ENCODE measurements at regions not wholly inside any gene's neighbourhood (a gene's known extent, or its start where the extent isn't known, plus 50 kb on each side); places are given as distances from the start of the nearest gene placed in this dataset.
"Not testable (repeated sequence)": the region's sequence is repeated elsewhere in the genome, so short reads cannot be mapped to it uniquely, and the experiment has no call there.

DNA sequence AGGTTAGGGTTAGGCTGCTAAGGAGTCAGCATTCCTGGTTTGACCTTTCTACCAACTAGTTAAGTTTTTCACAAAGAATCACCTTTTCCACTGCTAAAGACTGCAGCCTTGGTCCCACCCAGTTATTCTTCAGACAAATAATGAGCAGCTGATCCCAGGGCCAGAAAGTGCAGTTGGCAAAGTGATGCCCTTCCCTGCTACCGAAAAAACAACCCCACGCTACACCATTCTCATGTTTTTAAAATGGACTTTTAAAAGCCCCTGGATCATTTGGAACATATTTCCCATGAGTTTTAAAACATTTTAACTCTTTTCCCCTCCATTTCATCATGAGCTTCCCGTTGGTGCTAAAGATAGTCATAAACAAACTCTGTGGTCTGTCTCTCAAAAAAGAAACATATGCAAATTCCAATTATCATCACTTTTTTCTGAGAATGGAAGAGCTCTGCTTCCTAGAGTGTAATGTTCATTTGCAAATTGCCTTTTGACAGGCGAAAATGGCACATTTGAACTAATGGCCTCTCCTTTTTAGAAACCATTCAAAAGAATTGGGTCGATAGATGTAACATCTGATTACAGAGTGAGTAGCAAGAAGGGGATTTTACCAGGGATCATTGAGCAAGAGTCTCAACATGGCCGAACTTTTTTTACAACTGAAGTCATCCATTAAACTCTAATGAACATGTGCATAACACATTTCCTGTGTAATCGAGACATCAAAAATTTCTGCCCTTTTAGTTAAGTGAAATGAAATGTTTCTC is 129.3 kb upstream of the RAP1B start:
- no peak for DNase-seq

DNA sequence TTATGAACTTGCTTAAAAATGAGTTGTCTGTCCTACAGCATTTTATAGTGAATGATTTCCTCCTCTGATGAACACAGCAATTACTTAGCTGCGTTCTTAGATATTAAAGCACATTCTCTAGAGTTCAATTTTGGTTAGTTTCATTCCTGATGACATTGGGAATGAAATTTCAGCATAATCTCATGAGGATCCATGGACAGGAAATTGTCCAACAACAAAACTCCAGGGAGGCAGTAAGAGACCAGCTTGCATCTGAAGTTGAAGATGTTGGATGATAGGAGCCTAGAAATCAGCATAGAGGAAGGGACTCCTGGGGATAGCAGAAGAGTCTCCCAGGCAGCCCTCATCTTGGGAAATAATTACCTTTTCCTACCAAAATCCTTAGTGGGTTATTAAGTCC is 128.7 kb upstream of the RAP1B start:
- DNase-seq = no peak

DNA sequence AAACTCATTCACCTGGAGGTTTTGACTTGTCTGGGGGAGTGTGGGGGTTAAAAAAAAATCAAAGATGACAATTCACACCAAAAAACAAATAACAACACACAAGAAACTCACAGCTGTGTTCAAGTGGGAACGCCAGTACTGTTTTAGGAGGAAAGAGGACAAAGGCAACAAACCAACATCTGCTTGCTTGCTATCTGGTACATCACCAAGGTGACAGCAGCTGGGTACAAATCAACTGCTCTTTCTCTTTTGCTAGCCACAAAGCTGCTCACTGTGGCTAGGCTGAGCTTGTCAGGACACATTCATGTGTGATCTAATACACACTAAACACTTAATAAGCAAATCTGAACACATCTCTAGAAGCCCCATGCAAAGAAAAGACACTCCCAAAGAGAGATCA is 128.0 kb upstream of the RAP1B start:
- DNase-seq = no peak

GRCh38 chr12:68483592-68484383 is 126.9 kb upstream of the RAP1B start:
- no peak for DNase-seq

DNA sequence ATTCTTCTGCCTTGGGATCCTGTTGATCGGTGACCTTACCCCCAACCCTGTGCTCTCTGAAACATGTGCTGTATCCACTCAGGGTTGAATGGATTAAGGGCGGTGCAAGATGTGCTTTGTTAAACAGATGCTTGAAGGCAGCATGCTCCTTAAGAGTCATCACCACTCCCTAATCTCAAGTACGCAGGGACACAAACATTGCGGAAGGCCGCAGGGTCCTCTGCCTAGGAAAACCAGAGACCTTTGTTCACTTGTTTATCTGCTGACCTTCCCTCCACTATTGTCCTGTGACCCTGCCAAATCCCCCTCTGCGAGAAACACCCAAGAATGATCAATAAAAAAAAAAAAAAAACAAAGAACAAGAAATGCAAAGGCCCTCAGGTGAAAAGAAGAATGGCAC is 126.1 kb upstream of the RAP1B start:
- DNase-seq = not testable (repeated sequence)

DNA sequence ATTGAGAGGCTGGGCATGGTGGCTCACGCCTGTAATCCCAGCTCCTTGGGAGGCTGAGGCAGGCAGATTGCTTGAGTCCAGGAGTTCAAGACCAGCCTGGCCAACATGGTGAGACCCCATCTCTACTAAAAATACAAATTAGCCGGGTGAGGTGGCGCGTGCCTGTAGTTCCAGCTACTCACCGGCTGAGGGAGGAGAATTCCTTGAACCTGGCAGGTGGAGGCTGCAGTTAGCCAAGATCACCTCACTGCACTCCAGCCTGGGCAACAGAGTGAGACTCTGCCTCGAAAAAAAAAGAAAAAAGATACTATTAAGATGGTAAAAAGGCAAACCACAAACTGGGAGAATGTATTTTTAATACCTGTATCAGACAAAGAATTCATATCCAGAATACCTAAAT is 124.2 kb upstream of the RAP1B start:
- DNase-seq = not testable (repeated sequence)

GRCh38 chr12:68487721-68488309 is 122.9 kb upstream of the RAP1B start:
- DNase-seq = no peak

- DNase-seq = no peak
Measured at GRCh38 chr12:68489273-68489672, 121.4 kb upstream of the RAP1B start.

DNA sequence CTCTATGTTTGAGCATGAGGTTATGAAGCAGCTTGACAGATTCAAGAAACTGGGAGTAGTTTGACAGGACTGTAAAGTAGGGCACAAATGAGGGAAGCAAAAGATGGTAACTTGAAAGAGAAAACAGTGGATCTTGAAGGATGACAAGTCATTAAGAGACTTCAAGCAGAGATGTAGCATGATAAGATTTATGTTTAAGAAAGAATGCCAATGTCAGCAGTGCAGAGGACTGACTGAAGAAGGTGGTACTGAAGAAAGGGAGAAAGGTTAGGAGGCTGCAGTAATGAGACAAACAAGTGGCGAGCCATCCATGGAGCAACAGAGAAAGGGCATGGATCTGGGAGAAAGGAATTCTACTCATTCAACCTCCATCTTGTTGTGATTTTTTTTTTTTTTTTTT is 120.2 kb upstream of the RAP1B start:
- DNase-seq = no peak

DNA sequence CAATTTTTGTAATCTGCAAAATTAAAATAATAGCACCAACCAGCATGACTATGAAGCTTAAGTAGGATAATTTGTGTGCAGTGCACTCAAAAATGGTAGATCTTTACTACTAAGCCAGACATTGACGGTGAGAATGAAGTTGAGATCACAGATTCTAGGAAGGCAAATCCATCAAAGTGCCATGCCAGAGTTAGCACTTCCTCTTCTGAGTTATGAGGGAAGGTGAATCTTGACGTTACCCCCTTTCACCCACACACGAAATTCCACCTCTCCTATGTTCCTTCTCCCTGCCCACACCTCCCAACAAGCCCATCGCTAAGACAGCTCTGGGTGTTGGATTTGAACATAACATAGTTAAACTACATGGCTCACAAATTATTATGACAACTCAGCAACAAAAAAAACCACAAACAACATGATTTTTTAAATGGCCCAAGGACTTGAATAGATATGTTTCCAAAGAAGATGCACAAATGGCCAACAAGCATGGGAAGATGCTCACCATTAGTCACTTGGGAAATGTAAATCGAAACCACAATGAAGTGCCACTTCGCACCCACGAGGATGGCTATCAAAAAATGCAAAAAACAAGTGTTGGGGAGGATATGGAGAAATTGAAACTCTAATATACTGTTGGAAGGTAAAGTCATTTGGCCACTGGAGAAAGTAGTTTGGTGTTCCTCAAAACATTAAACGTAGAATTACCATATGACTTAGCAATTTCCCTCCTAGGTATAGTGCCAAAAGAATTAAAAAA is 119.3 kb upstream of the RAP1B start:
- DNase-seq = no peak

- DNase-seq = no peak
Measured at GRCh38 chr12:68495336-68496070, 115.2 kb upstream of the RAP1B start.

GRCh38 chr12:68497107-68497506 is 113.6 kb upstream of the RAP1B start:
- no peak for DNase-seq

- no peak for DNase-seq
Measured at GRCh38 chr12:68497702-68498101, 113.0 kb upstream of the RAP1B start.

- no peak for DNase-seq
Measured at GRCh38 chr12:68498736-68499135, 112.0 kb upstream of the RAP1B start.

DNA sequence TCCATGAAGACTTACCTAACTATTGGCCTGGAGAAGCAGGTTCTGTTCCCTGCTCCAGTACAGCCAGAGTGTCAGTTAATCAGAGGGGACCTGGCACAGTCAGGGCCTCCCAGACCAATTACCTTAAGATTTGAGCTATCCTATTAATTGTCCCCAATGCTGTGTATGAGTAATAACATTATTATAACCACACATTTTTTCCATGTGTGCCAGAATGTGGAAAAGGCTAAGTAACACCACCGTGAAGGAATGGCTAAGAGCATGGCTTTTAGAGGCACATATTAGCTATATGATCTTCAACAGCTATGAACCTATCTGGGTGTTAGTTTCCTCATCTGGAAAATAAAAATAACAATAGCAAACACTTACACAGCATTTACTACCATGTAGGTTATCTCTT is 111.1 kb upstream of the RAP1B start:
- no peak for DNase-seq

GRCh38 chr12:68501226-68501625 is 109.5 kb upstream of the RAP1B start:
- no peak for DNase-seq

- no peak for DNase-seq
Measured at GRCh38 chr12:68505970-68506369, 104.7 kb upstream of the RAP1B start.

DNA sequence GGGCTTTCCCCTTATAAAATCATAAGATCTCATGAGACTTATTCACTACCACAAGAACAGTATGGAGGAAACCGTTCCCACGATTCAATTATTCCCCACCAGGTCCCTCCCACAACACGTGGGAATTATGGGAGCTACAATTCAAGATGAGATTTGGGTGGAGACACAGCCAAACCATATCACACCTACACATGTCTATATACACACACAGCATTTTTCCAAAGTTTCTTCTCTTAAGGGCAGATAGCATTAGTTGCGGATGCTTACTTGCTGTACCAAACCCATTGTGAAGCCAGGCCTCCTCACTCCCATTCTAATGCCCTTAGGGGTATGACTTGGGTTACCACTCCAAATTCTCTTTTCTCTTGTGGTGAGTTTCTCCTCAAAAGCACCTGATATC is 104.1 kb upstream of the RAP1B start:
- DNase-seq = no peak

- DNase-seq = no peak
Measured at GRCh38 chr12:68507657-68508056, 103.0 kb upstream of the RAP1B start.

DNA sequence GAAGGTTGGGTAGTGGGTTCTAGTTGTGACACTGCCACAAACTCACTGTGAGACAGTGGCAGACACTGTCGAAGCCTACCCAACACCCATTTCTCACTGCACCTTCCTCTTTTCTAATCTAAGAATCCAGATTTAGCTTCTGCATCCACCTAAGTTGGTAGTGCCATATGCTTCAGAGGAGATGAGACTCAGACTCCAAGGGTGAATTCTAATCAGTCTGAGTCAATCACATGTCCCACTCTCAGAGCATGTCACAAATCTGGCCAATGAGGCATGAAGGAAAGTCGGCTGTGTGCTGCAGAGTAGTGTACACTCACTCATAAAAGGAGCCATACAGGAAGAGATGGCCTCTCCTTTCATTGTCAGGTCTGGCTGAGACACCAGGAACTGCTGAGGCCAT is 102.1 kb upstream of the RAP1B start:
- no peak for DNase-seq

- DNase-seq = no peak
Measured at GRCh38 chr12:68509242-68509641, 101.5 kb upstream of the RAP1B start.

- no peak for DNase-seq
Measured at GRCh38 chr12:68510397-68510796, 100.3 kb upstream of the RAP1B start.

Data from activated naive CD4-positive, alpha-beta T cell treated with anti-CD3 and anti-CD28 coated beads, Interleukin-2, amount 50 U/mL, for 16 hours (primary cell).